Right lobe of liver (tissue), 4 donors: ENCODE measurements at regions not wholly inside any gene's neighbourhood (a gene's known extent, or its start where the extent isn't known, plus 50 kb on each side); places are given as distances from the start of the nearest gene placed in this dataset.

Source experiments
- CTCF ChIP-seq, 4 donors: fragments of 200-600 bp in 3 of 4; fragments of 450-650 bp in 1 of 4; IDR thresholded peaks; one replicate each; pipeline versions ENCODE4 v1.5.1 to v1.8.0; 2016 to 2022; ENCODE audit warnings: antibody characterized with exemption in 4 of 4, mild to moderate bottlenecking in 2 of 4
- POLR2A ChIP-seq: fragments of 450-650 bp; IDR thresholded peaks from one replicate; pipeline ENCODE4 v1.6.1; 2017; ENCODE audit warnings: antibody characterized with exemption, mild to moderate bottlenecking
- donor health status: DM: no; HTN: no; CAD: no.
- donor health status: DM: no; HTN: no; CAD: no.
- donor health status: DM: no; HTN: yes; CAD: no.

GRCh38 chr4:58833126-58833525 lies 1722.9 kb upstream of the IGFBP7 start:
- TF ChIP-seq POLR2A (no peak), CTCF (IDR thresholded peaks at IDR 0.05) (no peak)
